Panc1 (cell line): ENCODE measurements at regions not wholly inside any gene's neighbourhood (a gene's known extent, or its start where the extent isn't known, plus 50 kb on each side); places are given as distances from the start of the nearest gene placed in this dataset.

ENCODE experiments used
- ATAC-seq: fragments of 200-7000 bp; cut with Tn5 transposase; 2 replicates; pipeline ENCODE4 v1.9.1; 2020; ENCODE audit warnings: mild to moderate bottlenecking, moderate library complexity
- BruUV-seq: library from RNA; stranded (reverse); fragments of 400-500 nt; replicated peaks from 2 replicates; lab custom pipeline; 2021; lab: Mats Ljungman, UMichigan
- CTCF ChIA-PET: fragments of 300-600 bp; sonication (Branson Sonifier 250); formaldehyde crosslinking; loops from one replicate; lab custom pipeline; 2022; ENCODE audit warnings: antibody characterized with exemption; lab: Charles Lee
- POLR2A ChIA-PET: fragments of 300-600 bp; sonication (Branson Sonifier 250); formaldehyde crosslinking; loops from one replicate; lab custom pipeline; 2022; ENCODE audit warnings: antibody characterized with exemption; lab: Charles Lee
- DNase-seq: peaks from one replicate; pipeline ENCODE4 v3.0.0-alpha.2; 2010; ENCODE audit warnings: low read depth, low spot score
- H3K27ac ChIP-seq: 2 replicates; pipeline ENCODE4 v1.5.1; 2011; ENCODE audit warnings: mild to moderate bottlenecking, low read length, inconsistent platforms
- H3K27me3 ChIP-seq: fragments of 200-500 bp; sonication (Bioruptor generic); 2 replicates; pipeline ENCODE4 v1.6.0; 2014; ENCODE audit warnings: low read length, inconsistent platforms; ENCODE audit not compliant: control insufficient read depth, insufficient read depth
- H3K36me3 ChIP-seq: fragments of 200-500 bp; sonication (Bioruptor generic); 2 replicates; pipeline ENCODE4 v1.5.1; 2014; ENCODE audit warnings: inconsistent platforms, mild to moderate bottlenecking, low read length, moderate library complexity; ENCODE audit not compliant: control insufficient read depth, insufficient read depth
- H3K4me1 ChIP-seq: 2 replicates; pipeline ENCODE4 v1.5.1; 2011; ENCODE audit warnings: inconsistent platforms, mild to moderate bottlenecking, low read length, moderate library complexity; ENCODE audit not compliant: control insufficient read depth, insufficient read depth
- H3K4me3 ChIP-seq, 2 experiments: 2 replicates each; pipeline ENCODE4 v1.5.1; 2011 to 2012; ENCODE audit warnings: low read depth in 2 of 2, low read length in 2 of 2, mild to moderate bottlenecking in 2 of 2, inconsistent platforms in 1 of 2, moderate library complexity in 1 of 2
- H3K9me3 ChIP-seq: fragments of 200-500 bp; sonication (Bioruptor generic); 2 replicates; pipeline ENCODE4 v1.5.1; 2014; ENCODE audit warnings: low read depth, mild to moderate bottlenecking, inconsistent platforms, low read length, moderate library complexity; ENCODE audit not compliant: control insufficient read depth, insufficient read depth
- CTCF ChIP-seq: fragments of 450-650 bp; IDR thresholded peaks from 2 replicates; pipeline ENCODE4 v1.5.1; 2017; ENCODE audit warnings: mild to moderate bottlenecking
- POLR2AphosphoS5 ChIP-seq: IDR thresholded peaks from 2 replicates; pipeline ENCODE4 v1.6.1; 2012; ENCODE audit warnings: mild to moderate bottlenecking, low read depth, low read length, moderate library complexity
- SIN3A ChIP-seq: IDR thresholded peaks from 2 replicates; pipeline ENCODE4 v1.6.1; 2012; ENCODE audit warnings: low read depth, mild to moderate bottlenecking, low read length, moderate library complexity, borderline replicate concordance; ENCODE audit not compliant: insufficient read depth
- TCF7L2 ChIP-seq: IDR thresholded peaks from 2 replicates; pipeline ENCODE4 v1.6.1; 2011; ENCODE audit warnings: mild to moderate bottlenecking, low read depth, low read length, inconsistent platforms
- in situ Hi-C: cut with HindIII; loops from 2 replicates; pipeline ENCODE4 v1.10.0; 2016; ENCODE audit warnings: low sequenced_read_pairs, low pct_unique_long_range_greater_than_20kb
- intact Hi-C: fragments of 100-400 bp; cut with micrococcal nuclease; formaldehyde crosslinking; loops from one replicate; pipeline ENCODE4 v1.10.0; 2022; ENCODE audit not compliant: unreplicated experiment
- TF ChIP-seq, protein P1 (sequence below), 2 experiments: IDR thresholded peaks; 2 replicates each; pipeline ENCODE4 v1.6.1; 2011 to 2012; ENCODE audit warnings: low read depth in 2 of 2, control low read depth in 1 of 2, low read length in 1 of 2, mild to moderate bottlenecking in 1 of 2, moderate library complexity in 1 of 2; ENCODE audit not compliant: insufficient read depth in 1 of 2

DNA sequence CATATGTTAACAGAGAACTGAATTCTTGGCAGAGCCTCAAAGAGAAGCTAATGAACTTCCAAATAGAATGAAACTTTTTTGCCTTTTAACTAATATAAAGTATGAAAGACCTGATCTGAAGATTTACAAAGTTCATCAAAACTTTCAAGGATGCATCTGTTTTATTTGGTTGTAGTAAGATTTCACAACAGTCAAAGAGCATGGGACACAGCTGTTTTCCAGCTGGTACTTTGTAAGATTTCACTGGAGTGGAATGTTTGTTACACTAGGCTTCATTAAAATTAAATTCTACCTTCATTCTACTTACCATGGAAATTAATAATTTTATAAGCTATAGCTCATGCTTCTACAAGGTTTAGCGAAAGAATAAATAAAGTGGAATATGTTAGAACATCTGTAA, 351.2 kb downstream of the SLC6A15 start:
- POLR2A ChIA-PET = no interaction called here
- intact Hi-C loops = no loop called here
- H3K4me3 ChIP-seq = no peak overlapping the region

GRCh38 chr12:84554199-84554723, 358.3 kb downstream of the SLC6A15 start:
- CTCF ChIA-PET = no interaction called here
- no peak overlapping the region for H3K27ac ChIP-seq
- intact Hi-C loops (no loop called here), in situ Hi-C loops (no loop called here)
- no peaks in the 10 kb centered on the region for H3K9me3 ChIP-seq
- no peak for DNase-seq
- H3K4me1 ChIP-seq = no peaks in the 10 kb centered on the region
- ATAC-seq = no peak
- POLR2A ChIA-PET = no interaction called here
- no peak overlapping the region for H3K4me3 ChIP-seq
- no TSS peak for BruUV-seq
- TF ChIP-seq POLR2AphosphoS5 (no peak), SIN3A (no peak), CTCF (no peak), TCF7L2 (no peak)
- TF ChIP-seq, protein P1, sequence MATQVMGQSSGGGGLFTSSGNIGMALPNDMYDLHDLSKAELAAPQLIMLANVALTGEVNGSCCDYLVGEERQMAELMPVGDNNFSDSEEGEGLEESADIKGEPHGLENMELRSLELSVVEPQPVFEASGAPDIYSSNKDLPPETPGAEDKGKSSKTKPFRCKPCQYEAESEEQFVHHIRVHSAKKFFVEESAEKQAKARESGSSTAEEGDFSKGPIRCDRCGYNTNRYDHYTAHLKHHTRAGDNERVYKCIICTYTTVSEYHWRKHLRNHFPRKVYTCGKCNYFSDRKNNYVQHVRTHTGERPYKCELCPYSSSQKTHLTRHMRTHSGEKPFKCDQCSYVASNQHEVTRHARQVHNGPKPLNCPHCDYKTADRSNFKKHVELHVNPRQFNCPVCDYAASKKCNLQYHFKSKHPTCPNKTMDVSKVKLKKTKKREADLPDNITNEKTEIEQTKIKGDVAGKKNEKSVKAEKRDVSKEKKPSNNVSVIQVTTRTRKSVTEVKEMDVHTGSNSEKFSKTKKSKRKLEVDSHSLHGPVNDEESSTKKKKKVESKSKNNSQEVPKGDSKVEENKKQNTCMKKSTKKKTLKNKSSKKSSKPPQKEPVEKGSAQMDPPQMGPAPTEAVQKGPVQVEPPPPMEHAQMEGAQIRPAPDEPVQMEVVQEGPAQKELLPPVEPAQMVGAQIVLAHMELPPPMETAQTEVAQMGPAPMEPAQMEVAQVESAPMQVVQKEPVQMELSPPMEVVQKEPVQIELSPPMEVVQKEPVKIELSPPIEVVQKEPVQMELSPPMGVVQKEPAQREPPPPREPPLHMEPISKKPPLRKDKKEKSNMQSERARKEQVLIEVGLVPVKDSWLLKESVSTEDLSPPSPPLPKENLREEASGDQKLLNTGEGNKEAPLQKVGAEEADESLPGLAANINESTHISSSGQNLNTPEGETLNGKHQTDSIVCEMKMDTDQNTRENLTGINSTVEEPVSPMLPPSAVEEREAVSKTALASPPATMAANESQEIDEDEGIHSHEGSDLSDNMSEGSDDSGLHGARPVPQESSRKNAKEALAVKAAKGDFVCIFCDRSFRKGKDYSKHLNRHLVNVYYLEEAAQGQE (IDR thresholded peaks at IDR 0.05; ENCODE audit: insufficient read depth in 1 of 2, low read depth in 2 of 2, low read length in 1 of 2) = no peak
- H3K27me3 ChIP-seq = no peaks in the 10 kb centered on the region
- H3K36me3 ChIP-seq = no peaks in the 10 kb centered on the region

More for the DNA sequence above, 351.2 kb downstream of the SLC6A15 start:
- BruUV-seq = no TSS peak
- no peak for ATAC-seq
- Histone ChIP-seq H3K36me3 (no peaks in the 10 kb centered on the region), H3K27me3 (no peaks in the 10 kb centered on the region), H3K9me3 (peaks cover 4% of the 10 kb centered on the region; the same call in 1 of the 2 replicates), H3K27ac (no peak overlapping the region), H3K4me1 (no peaks in the 10 kb centered on the region)
- in situ Hi-C loops = no loop called here
- CTCF ChIA-PET = no interaction called here
- no peak for DNase-seq
- TF ChIP-seq SIN3A (no peak), TCF7L2 (no peak), POLR2AphosphoS5 (no peak), CTCF (no peak)
- TF ChIP-seq, protein P1 (IDR thresholded peaks at IDR 0.05; ENCODE audit: insufficient read depth in 1 of 2, low read depth in 2 of 2, low read length in 1 of 2) = no peak
